GM23338 (cell line): ENCODE measurements at regions not wholly inside any gene's neighbourhood (a gene's known extent, or its start where the extent isn't known, plus 50 kb on each side); places are given as distances from the start of the nearest gene placed in this dataset.

Experiments
- ATAC-seq: fragments of 200-7000 bp; cut with Tn5 transposase; 3 replicates; pipeline ENCODE4 v1.9.1; 2020
- DNase-seq: peaks from one replicate; pipeline ENCODE4 v3.0.0-alpha.2; 2015; ENCODE audit warnings: low spot score
- H2AFZ ChIP-seq: fragments of 200-600 bp; sonication (generic); 2 replicates; pipeline ENCODE4 v1.8.0; 2016; ENCODE audit warnings: antibody characterized with exemption, mild to moderate bottlenecking, moderate library complexity
- H3F3A ChIP-seq: fragments of 200-600 bp; sonication (generic); replicated peaks from 2 replicates; pipeline ENCODE4 v1.8.0; 2017; ENCODE audit warnings: antibody characterized with exemption, mixed run types, low read depth
- H3K27ac ChIP-seq: fragments of 200-600 bp; sonication (generic); 2 replicates; pipeline ENCODE4 v1.6.1; 2016; ENCODE audit warnings: low read depth
- H3K27me3 ChIP-seq: fragments of 200-600 bp; sonication (generic); 2 replicates; pipeline ENCODE4 v1.8.0; 2016; ENCODE audit warnings: mild to moderate bottlenecking, mixed run types, moderate library complexity; ENCODE audit not compliant: insufficient read depth
- H3K36me3 ChIP-seq: fragments of 200-600 bp; sonication (generic); 2 replicates; pipeline ENCODE4 v1.8.0; 2016; ENCODE audit warnings: mild to moderate bottlenecking; ENCODE audit not compliant: insufficient read depth
- H3K4me1 ChIP-seq: fragments of 200-600 bp; sonication (generic); 2 replicates; pipeline ENCODE4 v1.8.0; 2016; ENCODE audit warnings: mild to moderate bottlenecking, moderate library complexity; ENCODE audit not compliant: insufficient read depth
- H3K4me2 ChIP-seq: fragments of 200-600 bp; sonication (generic); 2 replicates; pipeline ENCODE4 v1.7.1; 2017; ENCODE audit warnings: mixed run types
- H3K4me3 ChIP-seq: fragments of 200-600 bp; sonication (generic); 2 replicates; pipeline ENCODE4 v1.6.1; 2016; ENCODE audit warnings: mixed run types
- H3K79me2 ChIP-seq: fragments of 200-600 bp; sonication (generic); replicated peaks from 2 replicates; pipeline ENCODE4 v1.8.0; 2017; ENCODE audit warnings: mild to moderate bottlenecking; ENCODE audit not compliant: insufficient read depth
- H3K9me2 ChIP-seq: fragments of 200-600 bp; sonication (generic); 2 replicates; pipeline ENCODE4 v1.8.0; 2017; ENCODE audit not compliant: insufficient read depth
- H4K20me1 ChIP-seq: fragments of 200-600 bp; sonication (generic); replicated peaks from 2 replicates; pipeline ENCODE4 v1.8.0; 2017; ENCODE audit warnings: mild to moderate bottlenecking; ENCODE audit not compliant: insufficient read depth
- H3K27ac Mint-ChIP-seq: 2 replicates; pipeline ENCODE4 v1.8.0; 2020; ENCODE audit warnings: inconsistent platforms, mild to moderate bottlenecking, moderate library complexity, mixed read lengths
- H3K27me3 Mint-ChIP-seq: 3 replicates; pipeline ENCODE4 v1.8.0; 2022; ENCODE audit warnings: low read depth, mild to moderate bottlenecking, moderate library complexity, mixed read lengths, inconsistent platforms; ENCODE audit not compliant: insufficient read depth, poor library complexity
- H3K36me3 Mint-ChIP-seq: 3 replicates; pipeline ENCODE4 v1.8.0; 2021; ENCODE audit warnings: low read depth, mild to moderate bottlenecking, inconsistent platforms, moderate library complexity, mixed read lengths
- H3K4me1 Mint-ChIP-seq: 3 replicates; pipeline ENCODE4 v1.8.0; 2020; ENCODE audit warnings: mild to moderate bottlenecking, inconsistent platforms, mixed read lengths
- H3K4me3 Mint-ChIP-seq: 3 replicates; pipeline ENCODE4 v1.8.0; 2021; ENCODE audit warnings: moderate library complexity, mild to moderate bottlenecking, inconsistent platforms, mixed read lengths
- H3K9me3 Mint-ChIP-seq: 3 replicates; pipeline ENCODE4 v1.8.0; 2020; ENCODE audit warnings: moderate library complexity, mild to moderate bottlenecking, inconsistent platforms, mixed read lengths
- EZH2phosphoT487 ChIP-seq: fragments of 200-600 bp; sonication (generic); IDR thresholded peaks from one replicate; pipeline ENCODE4 v1.8.1; 2018; ENCODE audit warnings: antibody characterized with exemption; ENCODE audit not compliant: unreplicated experiment
- JUNB ChIP-seq: IDR thresholded peaks from one replicate; pipeline ENCODE4 v1.6.1; 2016; ENCODE audit warnings: antibody characterized with exemption; ENCODE audit not compliant: unreplicated experiment
- POLR2AphosphoS5 ChIP-seq: IDR thresholded peaks from 2 replicates; pipeline ENCODE4 v1.6.1; 2016; ENCODE audit warnings: antibody characterized with exemption, low read depth
- STAT1 ChIP-seq: IDR thresholded peaks from one replicate; pipeline ENCODE4 v1.6.1; 2016; ENCODE audit warnings: antibody characterized with exemption; ENCODE audit not compliant: unreplicated experiment
- TF ChIP-seq, protein P1 (sequence below), 2 experiments: fragments of 200-600 bp in 1 of 2; sonication (generic) in 1 of 2; conservative IDR thresholded peaks; 2 replicates each; pipeline versions ENCODE4 v1.5.1 to v1.6.1; 2016 to 2017; ENCODE audit warnings: antibody characterized with exemption in 2 of 2, low read depth in 2 of 2, mild to moderate bottlenecking in 2 of 2, moderate library complexity in 1 of 2
- TF ChIP-seq, protein P2 (sequence below): fragments of 250-450 bp; sonication (Bioruptor Pico); IDR thresholded peaks from 2 replicates; pipeline ENCODE4 v1.5.0; 2020; ENCODE audit warnings: mild to moderate bottlenecking, moderate library complexity

DNA sequence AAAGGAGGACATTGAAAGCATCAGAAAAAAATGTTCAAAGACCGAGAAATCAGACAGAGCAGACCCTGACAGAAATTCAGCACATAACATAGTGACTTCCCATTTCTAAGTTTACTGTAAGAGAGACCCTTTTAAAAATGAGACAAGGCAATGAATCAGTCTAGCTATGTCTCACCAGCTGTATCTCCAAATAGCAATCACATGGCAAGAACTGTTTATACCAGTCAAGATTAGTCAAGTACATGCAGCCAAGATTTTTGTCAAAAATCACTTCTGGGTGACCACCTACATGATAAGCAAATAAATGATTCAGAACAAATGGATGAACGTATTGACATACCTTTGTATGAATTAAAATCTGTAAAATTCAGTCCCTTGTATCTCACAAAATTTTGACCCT lies 138.0 kb downstream of the DTWD1 start:
- Histone ChIP-seq H3K27me3 (no peaks in the 10 kb centered on the region), H3K27ac (no peak overlapping the region), H3K9me2 (no peaks in the 10 kb centered on the region), H3K4me2 (no peak overlapping the region), H3K79me2 (no peaks in the 10 kb centered on the region), H3K36me3 (no peaks in the 10 kb centered on the region; the same call in 1 of the 2 replicates), H4K20me1 (no peaks in the 10 kb centered on the region), H2AFZ (no peak overlapping the region), H3K4me1 (no peaks in the 10 kb centered on the region), H3F3A (no peaks in the 10 kb centered on the region), H3K4me3 (no peak overlapping the region)
- peaks cover 1% of the 10 kb centered on the region for H3K27me3 Mint-ChIP-seq
- no peaks in the 10 kb centered on the region for H3K4me1 Mint-ChIP-seq
- DNase-seq (no peak), ATAC-seq (no peak)
- TF ChIP-seq STAT1 (no peak), JUNB (no peak), POLR2AphosphoS5 (no peak), EZH2phosphoT487 (no peak)
- TF ChIP-seq, protein P1, sequence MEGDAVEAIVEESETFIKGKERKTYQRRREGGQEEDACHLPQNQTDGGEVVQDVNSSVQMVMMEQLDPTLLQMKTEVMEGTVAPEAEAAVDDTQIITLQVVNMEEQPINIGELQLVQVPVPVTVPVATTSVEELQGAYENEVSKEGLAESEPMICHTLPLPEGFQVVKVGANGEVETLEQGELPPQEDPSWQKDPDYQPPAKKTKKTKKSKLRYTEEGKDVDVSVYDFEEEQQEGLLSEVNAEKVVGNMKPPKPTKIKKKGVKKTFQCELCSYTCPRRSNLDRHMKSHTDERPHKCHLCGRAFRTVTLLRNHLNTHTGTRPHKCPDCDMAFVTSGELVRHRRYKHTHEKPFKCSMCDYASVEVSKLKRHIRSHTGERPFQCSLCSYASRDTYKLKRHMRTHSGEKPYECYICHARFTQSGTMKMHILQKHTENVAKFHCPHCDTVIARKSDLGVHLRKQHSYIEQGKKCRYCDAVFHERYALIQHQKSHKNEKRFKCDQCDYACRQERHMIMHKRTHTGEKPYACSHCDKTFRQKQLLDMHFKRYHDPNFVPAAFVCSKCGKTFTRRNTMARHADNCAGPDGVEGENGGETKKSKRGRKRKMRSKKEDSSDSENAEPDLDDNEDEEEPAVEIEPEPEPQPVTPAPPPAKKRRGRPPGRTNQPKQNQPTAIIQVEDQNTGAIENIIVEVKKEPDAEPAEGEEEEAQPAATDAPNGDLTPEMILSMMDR (conservative IDR thresholded peaks at IDR 0.05; ENCODE audit: low read depth in 2 of 2) = no peak
- TF ChIP-seq, protein P2, sequence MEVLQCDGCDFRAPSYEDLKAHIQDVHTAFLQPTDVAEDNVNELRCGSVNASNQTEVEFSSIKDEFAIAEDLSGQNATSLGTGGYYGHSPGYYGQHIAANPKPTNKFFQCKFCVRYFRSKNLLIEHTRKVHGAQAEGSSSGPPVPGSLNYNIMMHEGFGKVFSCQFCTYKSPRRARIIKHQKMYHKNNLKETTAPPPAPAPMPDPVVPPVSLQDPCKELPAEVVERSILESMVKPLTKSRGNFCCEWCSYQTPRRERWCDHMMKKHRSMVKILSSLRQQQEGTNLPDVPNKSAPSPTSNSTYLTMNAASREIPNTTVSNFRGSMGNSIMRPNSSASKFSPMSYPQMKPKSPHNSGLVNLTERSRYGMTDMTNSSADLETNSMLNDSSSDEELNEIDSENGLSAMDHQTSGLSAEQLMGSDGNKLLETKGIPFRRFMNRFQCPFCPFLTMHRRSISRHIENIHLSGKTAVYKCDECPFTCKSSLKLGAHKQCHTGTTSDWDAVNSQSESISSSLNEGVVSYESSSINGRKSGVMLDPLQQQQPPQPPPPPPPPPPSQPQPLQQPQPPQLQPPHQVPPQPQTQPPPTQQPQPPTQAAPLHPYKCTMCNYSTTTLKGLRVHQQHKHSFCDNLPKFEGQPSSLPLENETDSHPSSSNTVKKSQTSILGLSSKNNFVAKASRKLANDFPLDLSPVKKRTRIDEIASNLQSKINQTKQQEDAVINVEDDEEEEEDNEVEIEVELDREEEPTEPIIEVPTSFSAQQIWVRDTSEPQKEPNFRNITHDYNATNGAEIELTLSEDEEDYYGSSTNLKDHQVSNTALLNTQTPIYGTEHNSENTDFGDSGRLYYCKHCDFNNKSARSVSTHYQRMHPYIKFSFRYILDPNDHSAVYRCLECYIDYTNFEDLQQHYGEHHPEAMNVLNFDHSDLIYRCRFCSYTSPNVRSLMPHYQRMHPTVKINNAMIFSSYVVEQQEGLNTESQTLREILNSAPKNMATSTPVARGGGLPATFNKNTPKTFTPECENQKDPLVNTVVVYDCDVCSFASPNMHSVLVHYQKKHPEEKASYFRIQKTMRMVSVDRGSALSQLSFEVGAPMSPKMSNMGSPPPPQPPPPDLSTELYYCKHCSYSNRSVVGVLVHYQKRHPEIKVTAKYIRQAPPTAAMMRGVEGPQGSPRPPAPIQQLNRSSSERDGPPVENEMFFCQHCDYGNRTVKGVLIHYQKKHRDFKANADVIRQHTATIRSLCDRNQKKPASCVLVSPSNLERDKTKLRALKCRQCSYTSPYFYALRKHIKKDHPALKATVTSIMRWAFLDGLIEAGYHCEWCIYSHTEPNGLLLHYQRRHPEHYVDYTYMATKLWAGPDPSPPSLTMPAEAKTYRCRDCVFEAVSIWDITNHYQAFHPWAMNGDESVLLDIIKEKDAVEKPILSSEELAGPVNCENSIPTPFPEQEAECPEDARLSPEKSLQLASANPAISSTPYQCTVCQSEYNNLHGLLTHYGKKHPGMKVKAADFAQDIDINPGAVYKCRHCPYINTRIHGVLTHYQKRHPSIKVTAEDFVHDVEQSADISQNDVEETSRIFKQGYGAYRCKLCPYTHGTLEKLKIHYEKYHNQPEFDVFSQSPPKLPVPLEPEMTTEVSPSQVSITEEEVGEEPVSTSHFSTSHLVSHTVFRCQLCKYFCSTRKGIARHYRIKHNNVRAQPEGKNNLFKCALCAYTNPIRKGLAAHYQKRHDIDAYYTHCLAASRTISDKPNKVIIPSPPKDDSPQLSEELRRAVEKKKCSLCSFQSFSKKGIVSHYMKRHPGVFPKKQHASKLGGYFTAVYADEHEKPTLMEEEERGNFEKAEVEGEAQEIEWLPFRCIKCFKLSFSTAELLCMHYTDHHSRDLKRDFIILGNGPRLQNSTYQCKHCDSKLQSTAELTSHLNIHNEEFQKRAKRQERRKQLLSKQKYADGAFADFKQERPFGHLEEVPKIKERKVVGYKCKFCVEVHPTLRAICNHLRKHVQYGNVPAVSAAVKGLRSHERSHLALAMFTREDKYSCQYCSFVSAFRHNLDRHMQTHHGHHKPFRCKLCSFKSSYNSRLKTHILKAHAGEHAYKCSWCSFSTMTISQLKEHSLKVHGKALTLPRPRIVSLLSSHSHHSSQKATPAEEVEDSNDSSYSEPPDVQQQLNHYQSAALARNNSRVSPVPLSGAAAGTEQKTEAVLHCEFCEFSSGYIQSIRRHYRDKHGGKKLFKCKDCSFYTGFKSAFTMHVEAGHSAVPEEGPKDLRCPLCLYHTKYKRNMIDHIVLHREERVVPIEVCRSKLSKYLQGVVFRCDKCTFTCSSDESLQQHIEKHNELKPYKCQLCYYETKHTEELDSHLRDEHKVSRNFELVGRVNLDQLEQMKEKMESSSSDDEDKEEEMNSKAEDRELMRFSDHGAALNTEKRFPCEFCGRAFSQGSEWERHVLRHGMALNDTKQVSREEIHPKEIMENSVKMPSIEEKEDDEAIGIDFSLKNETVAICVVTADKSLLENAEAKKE (CRISPR knock-in tag) = no peak
- peaks cover 29% of the 10 kb centered on the region for H3K9me3 Mint-ChIP-seq
- no peak overlapping the region for H3K27ac Mint-ChIP-seq
- H3K36me3 Mint-ChIP-seq = peaks cover 5% of the 10 kb centered on the region; the same call in 1 of the 3 replicates
- H3K4me3 Mint-ChIP-seq = no peak overlapping the region
